HL-60 (cell line): ENCODE measurements at regions not wholly inside any gene's neighbourhood (a gene's known extent, or its start where the extent isn't known, plus 50 kb on each side); places are given as distances from the start of the nearest gene placed in this dataset.

Source experiments
- CTCF ChIP-seq: IDR thresholded peaks from one replicate; pipeline ENCODE4 v1.5.1; 2011; ENCODE audit warnings: low read length, control low read depth, inconsistent platforms; ENCODE audit not compliant: insufficient read depth
- GABPA ChIP-seq: IDR thresholded peaks from 2 replicates; pipeline ENCODE4 v1.6.1; 2012; ENCODE audit warnings: low read depth
- POLR2AphosphoS5 ChIP-seq: IDR thresholded peaks from 2 replicates; pipeline ENCODE4 v1.6.1; 2012; ENCODE audit warnings: low read depth
- TF ChIP-seq, protein P1 (sequence below): IDR thresholded peaks from 2 replicates; pipeline ENCODE4 v1.6.1; 2012; ENCODE audit warnings: low read depth; ENCODE audit not compliant: insufficient replicate concordance

- no peak for TF ChIP-seq POLR2AphosphoS5
- TF ChIP-seq CTCF, result no peak
- no peak for TF ChIP-seq GABPA
- TF ChIP-seq, protein P1, sequence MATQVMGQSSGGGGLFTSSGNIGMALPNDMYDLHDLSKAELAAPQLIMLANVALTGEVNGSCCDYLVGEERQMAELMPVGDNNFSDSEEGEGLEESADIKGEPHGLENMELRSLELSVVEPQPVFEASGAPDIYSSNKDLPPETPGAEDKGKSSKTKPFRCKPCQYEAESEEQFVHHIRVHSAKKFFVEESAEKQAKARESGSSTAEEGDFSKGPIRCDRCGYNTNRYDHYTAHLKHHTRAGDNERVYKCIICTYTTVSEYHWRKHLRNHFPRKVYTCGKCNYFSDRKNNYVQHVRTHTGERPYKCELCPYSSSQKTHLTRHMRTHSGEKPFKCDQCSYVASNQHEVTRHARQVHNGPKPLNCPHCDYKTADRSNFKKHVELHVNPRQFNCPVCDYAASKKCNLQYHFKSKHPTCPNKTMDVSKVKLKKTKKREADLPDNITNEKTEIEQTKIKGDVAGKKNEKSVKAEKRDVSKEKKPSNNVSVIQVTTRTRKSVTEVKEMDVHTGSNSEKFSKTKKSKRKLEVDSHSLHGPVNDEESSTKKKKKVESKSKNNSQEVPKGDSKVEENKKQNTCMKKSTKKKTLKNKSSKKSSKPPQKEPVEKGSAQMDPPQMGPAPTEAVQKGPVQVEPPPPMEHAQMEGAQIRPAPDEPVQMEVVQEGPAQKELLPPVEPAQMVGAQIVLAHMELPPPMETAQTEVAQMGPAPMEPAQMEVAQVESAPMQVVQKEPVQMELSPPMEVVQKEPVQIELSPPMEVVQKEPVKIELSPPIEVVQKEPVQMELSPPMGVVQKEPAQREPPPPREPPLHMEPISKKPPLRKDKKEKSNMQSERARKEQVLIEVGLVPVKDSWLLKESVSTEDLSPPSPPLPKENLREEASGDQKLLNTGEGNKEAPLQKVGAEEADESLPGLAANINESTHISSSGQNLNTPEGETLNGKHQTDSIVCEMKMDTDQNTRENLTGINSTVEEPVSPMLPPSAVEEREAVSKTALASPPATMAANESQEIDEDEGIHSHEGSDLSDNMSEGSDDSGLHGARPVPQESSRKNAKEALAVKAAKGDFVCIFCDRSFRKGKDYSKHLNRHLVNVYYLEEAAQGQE, result no peak
Measured at GRCh38 chr11:128238521-128239265, 348.7 kb downstream of the ETS1 start.
